Fibroblast of pulmonary artery (primary cell): ENCODE measurements at regions not wholly inside any gene's neighbourhood (a gene's known extent, or its start where the extent isn't known, plus 50 kb on each side); places are given as distances from the start of the nearest gene placed in this dataset.

ENCODE experiments used
- DNase-seq: peaks from one replicate; pipeline ENCODE4 v3.0.0-alpha.2; 2010; ENCODE audit warnings: low read depth
- H3K4me3 ChIP-seq: replicated peaks from 2 replicates; pipeline ENCODE4 v1.5.1; 2011; ENCODE audit warnings: low read depth, mild to moderate bottlenecking, control low read depth, low read length, moderate library complexity
- TF ChIP-seq, protein P1 (sequence below): IDR thresholded peaks from 2 replicates; pipeline ENCODE4 v1.5.1; 2011; ENCODE audit warnings: mild to moderate bottlenecking, control low read depth, low read length, inconsistent platforms; ENCODE audit errors: missing control alignments

DNA sequence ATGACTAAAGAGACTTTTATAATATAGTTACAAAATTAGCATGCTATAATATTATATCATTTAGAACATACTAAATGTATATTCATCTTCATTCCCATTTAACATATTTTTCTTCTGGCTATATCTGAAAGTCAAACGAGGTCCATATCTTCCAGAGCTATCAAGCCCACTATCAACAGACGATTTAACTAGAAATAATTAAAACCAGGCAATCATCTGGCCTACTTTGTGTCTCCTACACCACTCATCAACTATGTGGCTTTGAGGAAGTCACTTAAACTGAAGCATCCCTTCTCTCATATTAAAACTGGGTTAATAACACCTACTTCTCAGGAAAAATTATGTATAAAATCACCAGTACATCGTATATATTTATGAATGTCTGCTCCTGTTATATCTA is 1330.5 kb upstream of the PABPC4L start:
- TF ChIP-seq, protein P1, sequence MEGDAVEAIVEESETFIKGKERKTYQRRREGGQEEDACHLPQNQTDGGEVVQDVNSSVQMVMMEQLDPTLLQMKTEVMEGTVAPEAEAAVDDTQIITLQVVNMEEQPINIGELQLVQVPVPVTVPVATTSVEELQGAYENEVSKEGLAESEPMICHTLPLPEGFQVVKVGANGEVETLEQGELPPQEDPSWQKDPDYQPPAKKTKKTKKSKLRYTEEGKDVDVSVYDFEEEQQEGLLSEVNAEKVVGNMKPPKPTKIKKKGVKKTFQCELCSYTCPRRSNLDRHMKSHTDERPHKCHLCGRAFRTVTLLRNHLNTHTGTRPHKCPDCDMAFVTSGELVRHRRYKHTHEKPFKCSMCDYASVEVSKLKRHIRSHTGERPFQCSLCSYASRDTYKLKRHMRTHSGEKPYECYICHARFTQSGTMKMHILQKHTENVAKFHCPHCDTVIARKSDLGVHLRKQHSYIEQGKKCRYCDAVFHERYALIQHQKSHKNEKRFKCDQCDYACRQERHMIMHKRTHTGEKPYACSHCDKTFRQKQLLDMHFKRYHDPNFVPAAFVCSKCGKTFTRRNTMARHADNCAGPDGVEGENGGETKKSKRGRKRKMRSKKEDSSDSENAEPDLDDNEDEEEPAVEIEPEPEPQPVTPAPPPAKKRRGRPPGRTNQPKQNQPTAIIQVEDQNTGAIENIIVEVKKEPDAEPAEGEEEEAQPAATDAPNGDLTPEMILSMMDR: no peak
- no peak overlapping the region for H3K4me3 ChIP-seq
- DNase-seq: no peak

DNA sequence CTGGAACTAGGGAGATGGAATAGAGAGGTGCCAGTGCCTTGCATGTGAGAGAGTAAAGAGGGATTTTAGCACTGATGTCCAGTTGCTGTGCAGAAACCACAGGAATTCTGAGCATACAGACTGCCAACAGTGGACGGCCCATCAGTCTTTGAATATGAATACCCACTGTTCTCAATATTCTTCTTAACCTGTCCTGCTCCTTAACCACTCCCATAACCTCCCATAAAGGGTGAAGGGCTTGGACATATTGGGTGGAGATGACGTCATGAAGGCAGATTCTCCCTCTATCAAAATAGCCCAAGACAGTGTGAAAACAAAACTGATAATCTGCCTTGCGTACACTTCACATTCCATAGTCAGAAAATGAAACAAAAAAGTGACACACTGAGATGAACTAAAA is 1313.7 kb upstream of the PABPC4L start:
- no peak overlapping the region for H3K4me3 ChIP-seq
- peak; percentile 10 for DNase-seq
- TF ChIP-seq, protein P1: no peak

DNA sequence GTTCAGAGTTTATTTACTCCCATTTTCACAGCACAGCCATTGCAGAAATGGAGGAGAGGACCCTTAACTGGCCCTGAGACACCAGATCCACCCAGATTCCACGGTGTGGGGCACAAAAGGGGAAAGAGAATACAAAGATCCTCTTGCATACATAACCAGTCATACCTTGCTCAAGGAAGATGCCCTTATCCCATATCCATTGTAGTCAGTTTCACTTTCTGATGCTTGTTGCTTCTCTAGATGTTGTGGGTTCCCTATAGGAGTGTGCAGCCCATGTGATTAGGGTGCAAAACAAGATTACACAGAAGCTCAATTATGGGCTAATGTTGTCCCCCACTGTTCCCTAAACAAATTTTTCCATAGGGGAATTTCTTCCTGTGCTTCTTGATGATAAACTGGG is 1309.0 kb upstream of the PABPC4L start:
- H3K4me3 ChIP-seq: no peak overlapping the region
- DNase-seq: no peak
- TF ChIP-seq, protein P1: no peak

DNA sequence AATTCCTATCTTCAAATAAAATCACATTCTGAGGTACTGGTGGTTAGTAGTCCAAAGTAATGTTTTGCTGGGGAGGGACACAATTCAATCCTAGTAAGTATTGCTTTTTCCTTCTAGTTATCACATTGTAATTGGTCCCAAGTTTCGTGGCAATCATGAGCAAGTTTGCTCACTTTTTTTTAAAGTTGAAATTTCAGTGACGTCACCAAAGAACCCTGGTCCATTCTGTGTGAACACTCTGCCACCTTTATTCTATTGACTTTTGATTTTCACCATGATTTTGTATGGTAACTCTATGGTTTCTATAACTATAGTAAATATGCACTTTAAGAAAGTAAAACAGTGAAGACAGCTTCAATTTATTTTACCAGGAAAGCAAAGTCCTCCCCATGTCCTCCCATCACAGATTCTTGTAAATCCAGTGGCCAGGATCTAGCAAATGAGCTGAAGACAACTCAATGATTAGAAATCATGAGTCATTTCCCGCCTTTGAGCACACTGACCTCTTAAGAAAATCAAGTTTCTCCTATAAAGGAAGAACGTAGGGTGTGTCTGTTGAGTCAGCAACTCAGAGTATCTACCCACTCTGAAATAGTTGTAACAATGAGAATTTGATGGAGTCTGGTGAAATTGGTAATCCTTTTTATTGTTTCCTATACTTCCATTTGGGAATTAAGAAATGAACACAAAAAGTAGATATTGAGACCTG is 1306.6 kb upstream of the PABPC4L start:
- peak; percentile 82 for DNase-seq
- TF ChIP-seq, protein P1: no peak
- H3K4me3 ChIP-seq: no peak overlapping the region

DNA sequence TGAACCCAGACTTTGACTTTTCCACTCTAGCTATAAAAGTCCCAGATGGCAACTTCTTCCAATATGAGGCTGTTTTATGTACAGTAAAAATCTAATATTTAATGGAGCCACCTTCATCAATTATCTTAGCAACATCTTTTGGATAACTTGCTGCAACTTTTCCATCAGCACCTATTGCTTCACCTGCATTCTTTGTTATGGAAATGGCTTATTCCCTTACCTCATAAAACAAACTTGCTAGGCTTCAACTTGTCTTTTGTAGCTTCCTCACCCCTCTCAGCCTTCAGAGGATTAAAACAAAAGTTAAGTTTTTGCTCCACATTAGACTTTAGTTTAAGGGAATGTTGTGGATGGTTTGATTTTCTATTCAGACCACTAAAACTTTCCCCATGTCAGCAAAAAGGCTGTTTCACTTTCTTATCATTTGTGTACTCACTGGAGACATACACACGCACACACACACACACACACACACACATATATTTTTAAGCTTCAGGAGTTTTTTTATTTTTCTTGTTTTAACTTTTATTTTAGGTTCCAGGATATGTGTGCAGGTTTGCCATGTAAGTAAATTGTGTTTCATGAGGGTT is 1296.1 kb upstream of the PABPC4L start:
- TF ChIP-seq, protein P1: no peak
- no peak overlapping the region for H3K4me3 ChIP-seq
- no peak for DNase-seq

DNA sequence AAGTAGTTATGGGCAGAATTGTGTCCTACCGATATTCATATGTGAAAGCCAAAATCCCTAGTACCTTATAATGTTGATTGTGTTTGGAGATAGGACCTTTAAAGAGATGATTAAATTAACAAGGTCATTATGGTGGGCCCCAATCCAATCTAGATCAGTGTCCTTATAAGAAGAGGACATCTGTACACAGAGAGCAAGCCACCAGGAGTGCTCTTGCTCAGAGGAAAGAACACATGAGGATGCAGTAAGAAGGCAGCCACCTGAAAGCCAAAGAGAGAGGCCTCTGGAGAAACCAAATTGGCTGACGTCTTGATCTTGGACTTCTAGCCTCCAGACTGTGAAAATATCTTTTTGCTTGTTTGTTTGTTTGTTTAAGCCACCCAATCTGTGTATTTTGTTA is 1290.8 kb upstream of the PABPC4L start:
- DNase-seq: no peak
- TF ChIP-seq, protein P1: no peak
- H3K4me3 ChIP-seq: no peak overlapping the region

DNA sequence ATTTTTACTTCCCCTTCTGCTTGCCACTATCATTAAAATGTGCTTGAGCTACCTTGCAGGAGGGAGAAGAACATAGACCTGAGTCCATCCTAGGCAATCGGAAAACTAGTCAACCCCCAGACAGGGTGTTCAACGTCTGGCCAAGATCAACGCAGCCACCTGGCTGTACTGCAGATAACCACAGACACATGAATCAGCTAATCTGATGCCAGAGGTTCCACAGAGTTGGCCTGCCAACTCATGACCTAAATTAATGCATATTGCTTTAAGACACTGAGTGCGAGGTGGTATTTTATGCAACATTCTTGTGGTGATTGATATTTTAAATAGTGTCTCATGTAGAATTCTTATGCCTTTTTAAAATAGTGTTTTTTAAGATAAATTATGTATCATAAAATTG is 1283.8 kb upstream of the PABPC4L start:
- no peak overlapping the region for H3K4me3 ChIP-seq
- TF ChIP-seq, protein P1: no peak
- no peak for DNase-seq
